ENCODE measurements at regions not wholly inside any gene's neighbourhood (a gene's known extent, or its start where the extent isn't known, plus 50 kb on each side); places are given as distances from the start of the nearest gene placed in this dataset.
A peak's percentile ranks its signal among the peaks of the same experiment; 100 is the strongest.
"Not testable (repeated sequence)": the region's sequence is repeated elsewhere in the genome, so short reads cannot be mapped to it uniquely, and the experiment has no call there.

DNA sequence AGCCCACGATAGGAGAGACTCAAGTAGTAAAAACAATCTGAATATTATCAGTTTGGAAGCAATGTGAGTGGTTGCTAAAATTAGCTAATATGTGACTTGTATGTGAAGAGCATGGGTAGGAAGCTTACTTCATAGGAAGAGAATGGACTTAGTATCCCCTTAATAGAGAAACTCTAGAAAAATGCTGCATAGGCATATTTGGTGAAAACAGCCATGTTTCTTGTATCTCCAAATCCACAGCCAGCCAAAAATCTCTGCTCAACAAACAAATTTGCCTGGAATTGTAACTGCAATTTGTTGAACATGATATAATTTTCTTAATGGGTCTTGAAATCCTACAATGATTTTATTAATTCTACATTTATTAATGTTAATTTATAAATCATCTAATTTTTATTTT, 1252.9 kb upstream of the TMEM132C start:
- DNase-seq: no peak

DNA sequence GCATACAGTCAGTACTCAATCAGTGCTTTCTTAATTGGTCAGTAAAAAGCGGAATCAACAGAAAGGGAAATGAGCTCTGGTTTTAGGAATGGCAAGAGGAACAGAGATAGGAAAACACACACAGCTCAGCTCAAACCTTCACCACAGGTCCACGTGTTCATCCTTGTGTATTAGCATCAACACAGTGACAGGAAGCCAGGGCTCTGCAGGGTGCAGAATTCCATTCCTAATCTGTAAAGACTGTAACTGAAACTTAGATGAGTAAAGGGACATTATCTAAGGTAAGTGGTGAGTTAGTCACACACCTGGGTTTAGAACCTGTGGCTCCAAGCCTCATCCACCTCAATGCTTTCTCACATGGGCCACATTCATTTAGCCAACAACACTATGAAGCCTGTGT, 1242.2 kb upstream of the TMEM132C start:
- no peak for DNase-seq

DNA sequence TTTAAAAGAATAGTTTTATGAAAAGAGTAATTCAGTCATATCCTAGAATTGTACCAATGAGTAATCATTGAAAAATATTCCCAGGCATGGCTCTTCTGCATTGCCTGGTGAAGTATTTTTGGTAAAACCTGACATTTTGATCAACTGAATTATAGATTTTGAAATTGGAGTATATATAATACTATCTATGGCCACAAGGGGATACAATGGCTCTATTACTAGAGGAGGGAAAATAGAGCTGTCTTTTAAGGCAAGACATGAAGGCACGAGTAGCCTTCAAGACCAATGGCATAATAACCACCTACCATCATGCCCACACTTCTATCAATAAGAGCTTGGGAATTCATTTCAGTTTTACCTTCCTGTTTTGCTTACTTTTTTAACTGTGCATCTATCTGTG, 1241.4 kb upstream of the TMEM132C start:
- DNase-seq: no peak

DNA sequence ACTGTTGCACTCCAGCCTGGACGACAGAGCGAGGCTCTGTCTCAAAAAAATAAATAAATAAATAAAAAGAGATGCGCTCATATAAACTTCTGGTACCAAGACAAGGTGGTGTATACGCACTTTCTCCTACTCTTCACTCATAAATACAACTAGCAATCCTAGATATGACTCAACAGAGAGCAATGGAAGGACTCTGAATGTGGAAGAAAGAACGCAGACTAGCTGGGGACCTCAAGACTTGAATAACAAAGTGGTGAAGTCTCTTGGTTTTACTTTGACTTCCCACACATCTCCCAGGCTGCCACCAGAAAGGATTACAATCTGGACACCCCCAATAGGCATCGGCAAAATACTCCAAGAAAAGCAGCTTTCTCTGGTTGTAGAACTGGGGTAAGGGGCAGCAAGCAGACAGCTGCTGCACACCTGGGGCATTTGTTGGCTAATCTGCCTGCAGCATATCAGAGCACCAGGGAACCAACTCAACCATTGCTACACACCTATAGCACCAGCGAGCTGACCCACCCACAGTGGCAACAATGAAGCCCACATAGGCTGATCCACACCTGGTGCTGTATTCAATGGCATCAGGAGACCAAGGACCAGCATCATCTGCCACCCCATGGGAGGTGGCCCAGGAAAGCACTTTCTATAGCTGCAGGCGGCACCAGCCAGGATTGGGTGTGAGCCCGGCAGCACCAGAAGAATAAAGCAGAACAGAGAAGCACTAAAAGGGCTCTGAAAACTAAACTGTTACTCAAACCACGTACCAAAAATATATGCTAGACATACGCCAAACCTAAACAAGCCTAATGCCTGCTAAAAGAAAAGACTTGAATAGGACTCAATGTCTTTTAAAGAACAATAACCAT, 1231.7 kb upstream of the TMEM132C start:
- no peak for DNase-seq

DNA sequence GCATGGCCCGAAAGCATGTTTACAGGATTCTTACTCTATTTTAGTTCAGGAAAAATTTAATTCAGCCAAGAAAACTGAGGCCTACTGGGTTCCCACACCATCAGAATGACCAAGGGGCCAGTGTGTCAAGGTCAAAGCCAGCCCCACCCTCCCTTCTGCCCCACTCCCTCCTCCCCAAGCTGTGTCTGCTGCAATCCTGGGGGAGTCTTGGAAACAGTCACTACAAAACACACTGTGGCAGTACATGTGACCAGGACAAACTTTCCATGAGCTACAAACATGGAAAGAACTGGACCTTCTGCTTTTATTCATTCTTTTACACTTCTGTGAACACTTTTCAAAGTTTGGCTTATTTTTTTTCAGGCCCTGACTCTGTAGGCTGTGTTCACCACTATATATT, 1228.8 kb upstream of the TMEM132C start:
- DNase-seq: no peak

DNA sequence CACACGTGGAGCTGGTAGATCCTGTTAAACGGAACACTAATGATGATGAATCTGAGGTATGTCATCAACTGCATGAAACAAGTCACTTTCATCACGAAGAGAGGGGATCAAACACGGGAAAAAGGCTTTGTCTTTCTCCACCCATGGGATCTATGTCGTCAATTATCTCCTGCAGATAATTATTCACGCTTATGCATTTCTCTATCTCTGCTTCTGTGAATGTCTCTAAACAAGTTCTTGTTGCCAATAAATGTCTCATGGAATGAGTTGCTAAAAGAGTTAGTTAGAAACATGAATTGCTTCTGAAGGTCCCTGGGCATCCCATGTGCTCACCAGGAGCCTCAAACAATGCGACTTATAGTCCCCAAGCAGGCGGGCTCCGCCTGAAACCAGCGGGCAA, 1228.2 kb upstream of the TMEM132C start:
- no peak for DNase-seq

DNA sequence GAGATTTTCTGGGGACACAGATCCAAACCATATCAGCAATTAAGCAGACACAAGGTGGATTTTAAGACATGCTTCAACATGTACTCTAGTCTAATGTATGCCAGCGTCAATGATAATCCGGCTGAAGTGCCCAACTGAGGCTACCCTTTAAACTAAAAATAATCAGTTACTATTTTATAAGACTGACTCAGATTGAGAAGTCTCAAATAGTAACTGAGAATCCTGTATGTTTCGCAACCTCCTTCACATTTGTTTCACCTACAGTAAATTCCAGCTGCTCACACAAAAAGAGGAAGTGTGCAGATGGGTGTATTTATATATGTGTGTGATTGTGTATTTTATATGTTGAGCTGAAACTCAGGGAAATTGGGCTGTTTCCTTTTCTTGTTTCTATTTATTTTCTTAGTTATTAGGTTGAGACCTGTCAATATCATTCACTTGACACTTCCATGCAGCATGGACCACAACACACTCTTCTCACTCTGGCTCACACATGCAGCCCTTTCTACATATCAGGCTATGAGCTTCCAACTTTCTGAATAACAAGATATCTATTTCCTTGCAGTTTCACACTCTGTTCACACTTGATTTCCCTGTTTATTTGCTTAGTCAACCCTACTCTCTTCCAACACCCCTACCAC, 1224.9 kb upstream of the TMEM132C start:
- DNase-seq: no peak

DNA sequence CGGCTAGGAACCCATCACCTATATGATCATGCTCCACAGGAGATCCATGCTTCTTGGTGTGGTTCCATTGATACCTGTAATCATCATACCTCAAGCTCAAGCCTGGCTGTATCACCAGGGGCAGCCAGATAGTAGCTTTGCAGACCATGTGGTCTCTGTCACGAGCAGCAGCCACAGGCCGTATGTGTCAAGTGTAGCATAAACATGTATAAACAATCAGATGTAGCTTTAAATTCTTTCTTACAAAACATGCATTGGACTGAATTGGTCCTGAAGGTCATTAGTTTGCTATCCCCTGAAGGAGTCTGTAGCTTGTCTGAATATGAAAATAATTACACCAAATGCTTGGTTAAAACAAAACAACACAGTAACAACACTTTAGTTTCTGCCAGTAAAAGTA, 1223.2 kb upstream of the TMEM132C start:
- no peak for DNase-seq

DNA sequence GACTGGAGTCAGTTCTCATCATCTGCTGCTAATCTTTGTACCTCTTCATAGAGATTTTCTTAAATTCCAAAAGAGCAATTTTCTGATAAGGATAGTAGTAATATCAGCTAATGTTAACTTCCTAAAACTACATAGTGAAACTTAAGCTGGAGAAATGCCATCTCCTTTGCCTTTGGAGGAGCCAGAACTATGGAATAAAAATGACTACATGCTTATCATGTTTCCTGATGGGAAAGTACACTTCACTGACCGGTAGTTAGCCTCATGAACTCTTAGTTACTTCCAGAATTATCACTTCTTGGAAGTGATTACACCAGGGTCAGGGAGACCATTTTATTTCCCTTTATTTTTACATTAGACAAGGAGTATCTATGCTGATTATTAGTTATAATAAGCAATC, 1222.1 kb upstream of the TMEM132C start:
- DNase-seq: no peak

DNA sequence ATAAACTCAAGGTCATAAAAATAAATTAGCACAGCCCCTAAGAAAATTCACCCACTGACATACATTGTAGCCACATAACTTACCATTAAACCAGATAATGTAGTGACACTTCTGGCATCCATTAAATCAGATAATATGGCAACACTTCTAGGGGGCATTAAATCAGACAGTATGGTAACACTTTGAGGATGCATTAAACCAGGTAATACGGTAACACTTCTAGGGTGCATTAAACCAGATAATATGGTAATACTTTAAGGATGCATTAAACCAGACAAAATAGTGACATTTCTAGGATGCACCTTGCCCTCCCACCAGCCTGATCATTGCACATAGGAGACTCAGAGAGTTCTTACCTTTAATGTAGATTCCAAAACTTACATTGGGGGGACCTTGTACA, 1220.5 kb upstream of the TMEM132C start:
- DNase-seq: no peak

DNA sequence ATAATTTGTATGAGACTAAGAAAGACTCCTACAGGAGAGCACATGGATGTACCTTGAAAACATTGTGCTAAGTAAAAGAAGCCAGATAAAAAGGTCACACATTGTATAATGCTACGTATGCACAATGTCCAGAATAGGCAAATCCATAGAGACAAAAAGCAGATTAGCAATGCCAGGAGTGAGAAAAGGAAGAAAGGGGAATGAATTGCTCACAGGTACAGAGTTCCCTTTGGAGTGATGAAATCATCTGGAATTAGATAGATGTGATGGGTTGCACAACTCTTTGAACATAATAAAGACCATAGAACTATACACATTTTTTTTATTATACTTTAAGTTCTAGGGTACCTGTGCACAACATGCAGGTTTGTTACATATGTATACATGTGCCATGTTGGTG, 1218.9 kb upstream of the TMEM132C start:
- DNase-seq: no peak

DNA sequence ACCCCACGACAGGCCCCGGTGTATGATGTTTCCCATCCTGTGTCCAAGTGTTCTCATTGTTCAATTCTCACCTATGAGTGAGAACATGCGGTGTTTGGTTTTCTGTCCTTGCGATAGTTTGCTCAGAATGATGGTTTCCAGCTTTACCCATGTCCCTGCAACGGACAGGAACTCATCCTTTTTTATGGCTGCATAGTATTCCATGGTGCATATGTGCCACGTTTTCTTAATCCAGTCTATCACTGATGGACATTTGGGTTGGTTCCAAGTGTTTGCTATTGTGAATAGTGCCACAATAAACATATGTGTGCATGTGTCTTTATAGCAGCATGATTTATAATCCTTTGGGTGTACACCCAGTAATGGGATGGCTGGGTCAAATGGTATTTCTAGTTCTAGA, 1218.4 kb upstream of the TMEM132C start:
- DNase-seq: not testable (repeated sequence)

DNA sequence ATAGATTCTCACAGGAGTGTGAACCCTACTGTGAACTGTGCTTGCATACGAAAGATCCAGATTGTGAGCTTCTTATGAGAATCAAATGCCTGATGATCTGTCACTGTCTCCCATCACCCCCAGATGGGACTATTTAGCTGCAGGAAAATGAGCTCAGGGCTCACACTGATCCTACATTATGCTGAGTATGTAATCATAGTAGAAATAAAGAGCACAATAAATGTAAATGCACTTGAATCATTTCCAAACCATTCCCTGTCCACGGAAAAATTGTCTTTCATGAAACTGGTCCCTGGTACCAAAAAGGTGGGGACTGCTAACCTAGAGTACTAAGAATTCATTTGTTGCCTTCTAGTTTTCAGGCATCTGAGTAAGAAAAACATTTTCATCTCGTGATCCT, 1215.8 kb upstream of the TMEM132C start:
- no peak for DNase-seq

DNA sequence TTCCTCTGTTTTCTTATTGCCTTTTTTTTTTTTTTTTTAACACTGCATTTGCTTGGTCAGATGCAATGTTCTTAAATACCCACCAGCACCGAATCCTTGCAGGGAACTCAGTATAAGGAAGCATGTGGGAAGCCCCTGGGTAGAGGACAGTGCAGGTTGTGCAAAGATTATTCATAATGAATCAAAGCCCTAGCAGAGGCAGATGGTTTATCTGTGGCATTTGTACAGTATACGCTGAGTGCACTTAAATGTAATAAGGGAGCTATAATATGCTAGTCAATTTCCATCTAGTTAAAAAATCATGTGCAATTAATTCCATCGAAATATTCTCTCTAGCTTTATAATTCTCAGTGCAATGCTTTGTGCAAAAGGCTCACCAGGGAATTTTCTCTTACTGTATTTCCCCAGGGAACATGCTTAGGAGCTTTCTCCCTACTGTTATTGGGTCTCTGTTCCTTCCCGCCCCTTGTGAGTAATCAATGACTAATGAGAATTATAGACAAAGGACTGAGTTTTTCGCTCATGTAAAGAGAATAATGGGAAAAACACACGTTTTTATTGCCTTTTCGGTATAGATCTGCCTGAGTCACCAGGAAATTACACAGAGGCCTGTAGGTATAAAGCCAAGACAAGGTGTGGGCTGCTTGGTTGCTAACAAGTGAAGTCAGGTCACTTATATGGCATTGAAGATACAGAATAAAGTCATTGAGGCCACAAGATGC, 1214.3 kb upstream of the TMEM132C start:
- DNase-seq: no peak

DNA sequence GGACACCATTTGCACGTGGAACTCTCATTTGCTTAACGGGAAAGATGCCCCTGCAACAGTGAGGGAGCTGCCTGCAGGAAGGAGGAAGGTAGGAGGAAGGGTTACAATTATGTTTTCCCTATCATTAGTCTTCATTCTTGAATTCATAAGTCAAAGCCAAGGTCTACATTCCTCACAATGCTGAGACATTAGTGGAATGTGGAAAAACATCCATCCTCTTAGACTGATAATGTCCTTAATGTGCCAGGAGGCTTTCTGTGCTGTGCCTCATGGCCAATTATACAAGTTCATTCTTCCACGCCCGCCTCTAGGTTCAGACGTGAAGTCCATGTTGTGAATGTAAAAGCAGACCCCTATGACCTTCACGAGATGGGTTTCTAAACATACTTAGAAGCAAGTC, 1212.4 kb upstream of the TMEM132C start:
- DNase-seq: no peak

DNA sequence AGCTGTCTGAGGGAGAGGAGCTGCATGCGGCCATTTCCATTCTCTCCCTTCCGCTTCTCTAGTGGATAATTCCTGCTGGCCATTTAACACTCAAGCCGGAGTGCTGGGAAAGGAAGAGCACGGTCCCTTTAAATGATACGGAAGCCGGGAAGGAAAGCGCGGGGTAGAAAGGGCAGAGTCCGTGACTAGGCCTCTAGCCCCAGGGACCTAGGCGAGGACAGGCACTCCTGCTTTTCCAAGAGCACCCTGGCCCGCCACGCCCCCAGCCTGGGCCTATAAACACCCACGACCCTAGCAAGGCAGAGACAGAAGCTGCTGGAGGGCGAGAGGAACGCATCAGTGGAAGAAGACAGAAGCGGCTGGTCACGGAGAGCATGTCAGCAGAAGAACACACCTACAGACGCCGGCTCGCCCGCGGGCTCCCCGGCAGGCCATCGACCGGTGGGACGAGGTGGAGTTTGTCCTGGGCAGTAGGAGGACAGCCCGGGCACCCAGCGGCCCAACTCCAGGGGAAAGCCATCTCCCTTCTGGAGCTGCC, 1206.6 kb upstream of the TMEM132C start:
- DNase-seq: no peak

DNA sequence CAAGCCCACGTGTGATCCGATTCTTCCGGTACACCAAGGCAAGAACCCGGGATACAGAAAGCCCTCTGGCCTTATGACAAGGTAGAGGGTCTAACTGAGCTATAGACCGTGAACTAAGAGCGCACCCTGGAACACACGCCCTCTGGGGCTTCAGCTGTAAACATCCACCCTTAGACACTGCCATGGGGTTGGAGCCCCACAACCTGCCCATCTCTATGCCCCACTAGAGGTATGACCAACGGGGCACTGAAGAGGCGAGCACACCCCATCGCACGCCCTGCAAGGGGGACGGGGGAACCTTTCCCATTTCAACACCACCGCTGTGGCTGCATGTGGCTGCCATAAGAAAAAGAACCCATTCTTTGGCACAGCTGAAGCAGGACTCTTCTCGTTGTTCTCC, 1206.0 kb upstream of the TMEM132C start:
- DNase-seq: no peak

DNA sequence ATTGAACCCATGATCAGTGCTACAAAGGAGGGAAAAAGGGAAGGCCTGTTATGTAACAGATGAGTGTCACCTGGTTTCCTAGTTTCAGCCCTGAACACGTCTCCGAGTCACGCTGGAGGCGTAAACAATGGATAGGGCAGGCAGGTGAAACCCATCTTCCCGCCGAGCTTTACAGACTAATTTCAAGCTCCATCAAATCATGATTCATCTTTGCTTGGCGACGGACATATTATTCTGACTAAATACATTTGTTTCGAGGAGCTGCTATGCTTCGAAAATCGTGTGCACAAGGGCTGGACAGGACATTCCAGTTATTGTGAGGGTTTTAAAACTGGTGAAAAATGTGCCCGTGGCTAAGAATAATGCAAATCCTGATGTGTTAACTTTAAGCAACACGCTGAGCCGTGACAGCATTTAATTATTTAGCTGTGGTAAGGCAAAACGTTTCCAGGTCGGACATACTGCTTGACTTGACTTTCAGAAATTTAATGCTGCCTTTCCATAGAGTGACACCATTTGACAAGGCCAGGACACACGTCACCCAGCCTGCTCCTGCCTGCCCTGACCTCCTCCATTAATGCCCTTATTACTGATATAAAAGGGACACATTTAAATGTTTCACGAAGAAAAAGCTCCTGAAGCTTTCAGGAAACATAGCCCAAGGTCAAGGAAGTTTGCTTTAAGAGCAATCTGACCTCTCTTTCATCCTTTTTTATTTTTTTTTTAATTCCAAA, 1203.5 kb upstream of the TMEM132C start:
- peak; percentile 20 for DNase-seq

DNA sequence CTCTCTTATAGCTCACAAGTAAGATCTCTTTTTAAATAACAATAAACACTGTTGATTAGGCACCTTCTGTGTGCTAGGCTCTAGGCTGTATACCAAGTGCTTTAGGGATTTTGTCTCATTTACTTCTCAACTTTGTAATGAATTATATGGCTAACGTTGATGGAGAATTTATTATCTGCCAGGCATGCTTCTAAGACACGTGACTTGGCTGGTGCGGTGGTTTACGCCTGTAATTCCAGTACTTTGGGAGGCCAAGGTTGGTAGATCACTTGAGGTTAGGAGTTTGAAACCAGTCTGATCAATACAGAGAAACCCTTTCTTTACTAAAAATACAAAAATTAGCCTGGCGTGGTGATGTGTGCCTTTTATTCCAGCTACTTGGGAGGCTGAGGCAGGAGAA, 1202.8 kb upstream of the TMEM132C start:
- no peak for DNase-seq

DNA sequence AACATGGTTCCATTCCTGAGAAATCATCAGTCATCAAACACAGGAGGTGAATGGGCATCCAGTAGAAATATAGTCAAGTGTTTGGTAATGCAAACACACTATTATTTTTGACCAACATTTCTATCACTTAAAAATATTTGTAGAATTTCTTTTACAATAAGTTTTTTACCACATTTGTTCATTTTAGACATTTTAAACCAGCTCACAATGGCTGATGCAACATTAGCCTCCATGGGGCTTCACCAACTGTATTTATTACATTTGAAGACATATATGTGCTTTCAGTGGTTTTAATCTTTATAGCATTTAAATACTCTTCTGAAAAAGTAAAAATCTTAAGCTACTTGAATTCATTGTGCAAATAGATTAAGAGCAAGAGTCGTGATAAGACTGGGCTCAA, 1201.4 kb upstream of the TMEM132C start:
- DNase-seq: no peak

DNA sequence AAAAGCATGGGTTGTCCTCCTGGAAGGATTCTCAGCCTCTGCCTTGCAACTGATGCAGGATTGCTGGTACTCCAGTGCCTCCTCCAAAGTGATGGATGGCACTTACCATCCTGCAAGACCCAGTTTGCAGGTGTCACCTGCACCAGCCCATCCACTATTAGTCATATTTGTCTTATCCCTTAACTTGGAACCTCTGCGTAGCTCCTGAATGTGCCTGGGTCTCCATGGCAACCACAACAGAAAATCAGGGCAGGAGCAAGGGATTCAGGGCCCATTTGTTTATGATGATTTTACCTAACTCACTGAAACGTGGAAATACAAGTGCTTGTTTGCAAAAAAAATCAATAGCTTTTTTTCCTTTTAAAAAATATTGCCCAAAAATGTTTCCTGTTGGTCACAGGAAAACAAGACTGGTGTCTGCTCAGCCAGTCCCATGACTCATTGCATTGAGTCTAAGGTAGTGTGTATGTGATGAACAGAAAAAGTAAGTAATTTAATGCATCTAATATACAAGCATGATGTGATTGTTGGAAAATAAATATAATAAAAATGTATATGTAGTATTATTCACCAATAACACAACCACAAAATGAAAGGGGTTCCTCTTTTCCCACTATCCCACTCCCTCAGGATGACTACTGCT, 1196.3 kb upstream of the TMEM132C start:
- DNase-seq: no peak

DNA sequence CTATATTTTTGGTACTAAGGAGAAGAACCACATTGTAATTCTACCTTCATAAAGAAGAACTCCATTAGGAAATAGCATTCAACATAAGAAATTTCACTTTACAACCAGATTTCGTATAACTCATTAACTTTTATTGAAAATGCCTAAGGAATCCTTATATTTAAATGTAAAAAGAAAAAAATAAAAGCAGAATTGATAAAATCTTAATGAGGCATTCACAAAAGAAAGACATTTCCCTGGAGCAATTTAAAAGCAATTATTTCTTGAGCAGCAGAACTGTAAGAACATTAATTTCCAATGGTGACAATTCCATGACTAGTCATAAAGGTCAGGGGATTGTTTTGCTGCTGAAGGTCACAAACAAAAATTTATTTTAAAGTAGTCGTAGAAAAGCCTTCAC, 1192.8 kb upstream of the TMEM132C start:
- no peak for DNase-seq

DNA sequence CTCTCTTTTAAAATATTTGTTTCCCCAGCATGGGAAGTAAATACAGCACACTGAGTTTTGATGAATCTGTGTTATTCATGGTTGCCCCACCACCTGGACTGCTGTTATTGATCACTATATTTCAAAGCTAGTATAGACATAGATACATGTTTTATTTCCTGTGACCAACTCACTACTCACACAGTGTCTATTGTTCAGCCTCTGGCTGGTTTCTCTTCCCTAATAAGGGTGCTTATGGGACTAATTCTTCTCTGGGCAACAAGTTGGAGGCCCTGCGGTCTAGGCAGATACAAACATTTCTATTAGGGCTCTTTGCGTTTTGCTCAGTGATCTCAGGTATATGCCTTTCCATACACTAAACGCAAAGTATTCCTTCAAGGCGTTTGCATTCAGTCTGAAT, 1191.0 kb upstream of the TMEM132C start:
- no peak for DNase-seq

All from NCI-H1048 (cell line).